ENCODE measurements at regions not wholly inside any gene's neighbourhood (a gene's known extent, or its start where the extent isn't known, plus 50 kb on each side); places are given as distances from the start of the nearest gene placed in this dataset.

- ChIA-PET CTCF (no interaction called here), POLR2A (interaction anchor here (1.0 kb wide), 1 partner anchor 1411 kb away, joined by 3 read pairs; no protein-coding TSS in a partner anchor)
- DNase-seq (ENCODE audit: low read depth, low spot score): no peak
- H3K4me3 ChIP-seq (ENCODE audit: low read depth, low read length): no peak overlapping the region
- TF ChIP-seq, protein P1, sequence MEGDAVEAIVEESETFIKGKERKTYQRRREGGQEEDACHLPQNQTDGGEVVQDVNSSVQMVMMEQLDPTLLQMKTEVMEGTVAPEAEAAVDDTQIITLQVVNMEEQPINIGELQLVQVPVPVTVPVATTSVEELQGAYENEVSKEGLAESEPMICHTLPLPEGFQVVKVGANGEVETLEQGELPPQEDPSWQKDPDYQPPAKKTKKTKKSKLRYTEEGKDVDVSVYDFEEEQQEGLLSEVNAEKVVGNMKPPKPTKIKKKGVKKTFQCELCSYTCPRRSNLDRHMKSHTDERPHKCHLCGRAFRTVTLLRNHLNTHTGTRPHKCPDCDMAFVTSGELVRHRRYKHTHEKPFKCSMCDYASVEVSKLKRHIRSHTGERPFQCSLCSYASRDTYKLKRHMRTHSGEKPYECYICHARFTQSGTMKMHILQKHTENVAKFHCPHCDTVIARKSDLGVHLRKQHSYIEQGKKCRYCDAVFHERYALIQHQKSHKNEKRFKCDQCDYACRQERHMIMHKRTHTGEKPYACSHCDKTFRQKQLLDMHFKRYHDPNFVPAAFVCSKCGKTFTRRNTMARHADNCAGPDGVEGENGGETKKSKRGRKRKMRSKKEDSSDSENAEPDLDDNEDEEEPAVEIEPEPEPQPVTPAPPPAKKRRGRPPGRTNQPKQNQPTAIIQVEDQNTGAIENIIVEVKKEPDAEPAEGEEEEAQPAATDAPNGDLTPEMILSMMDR (IDR thresholded peaks at IDR 0.05; ENCODE audit: insufficient read depth, low read length, missing control alignments): no peak
Observed at GRCh38 chr16:79929260-79929965, 328.9 kb upstream of the MAF start.

GRCh38 chr16:79928142-79928873 lies 327.8 kb upstream of the MAF start:
- TF ChIP-seq, protein P1 (IDR thresholded peaks at IDR 0.05; ENCODE audit: insufficient read depth, low read length, missing control alignments): no peak
- no peak for DNase-seq (ENCODE audit: low read depth, low spot score)
- ChIA-PET CTCF (no interaction called here), POLR2A (no interaction called here)
- H3K4me3 ChIP-seq (ENCODE audit: low read depth, low read length): no peak overlapping the region

GRCh38 chr16:79926451-79927205 lies 326.1 kb upstream of the MAF start:
- ChIA-PET CTCF (no interaction called here), POLR2A (no interaction called here)
- DNase-seq (ENCODE audit: low read depth, low spot score): no peak
- H3K4me3 ChIP-seq (ENCODE audit: low read depth, low read length): no peak overlapping the region
- TF ChIP-seq, protein P1 (IDR thresholded peaks at IDR 0.05; ENCODE audit: insufficient read depth, low read length, missing control alignments): no peak

GRCh38 chr16:79923431-79923830 lies 322.9 kb upstream of the MAF start:
- POLR2A ChIA-PET: no interaction called here
- DNase-seq (ENCODE audit: low read depth, low spot score): no peak
- CTCF ChIA-PET: no interaction called here
- TF ChIP-seq, protein P1 (IDR thresholded peaks at IDR 0.05; ENCODE audit: insufficient read depth, low read length, missing control alignments): no peak
- H3K4me3 ChIP-seq (ENCODE audit: low read depth, low read length): no peak overlapping the region

GRCh38 chr16:79920685-79921084 lies 320.1 kb upstream of the MAF start:
- TF ChIP-seq, protein P1 (IDR thresholded peaks at IDR 0.05; ENCODE audit: insufficient read depth, low read length, missing control alignments): no peak
- H3K4me3 ChIP-seq (ENCODE audit: low read depth, low read length): no peak overlapping the region
- CTCF ChIA-PET: no interaction called here
- DNase-seq (ENCODE audit: low read depth, low spot score): no peak
- POLR2A ChIA-PET: no interaction called here

DNA sequence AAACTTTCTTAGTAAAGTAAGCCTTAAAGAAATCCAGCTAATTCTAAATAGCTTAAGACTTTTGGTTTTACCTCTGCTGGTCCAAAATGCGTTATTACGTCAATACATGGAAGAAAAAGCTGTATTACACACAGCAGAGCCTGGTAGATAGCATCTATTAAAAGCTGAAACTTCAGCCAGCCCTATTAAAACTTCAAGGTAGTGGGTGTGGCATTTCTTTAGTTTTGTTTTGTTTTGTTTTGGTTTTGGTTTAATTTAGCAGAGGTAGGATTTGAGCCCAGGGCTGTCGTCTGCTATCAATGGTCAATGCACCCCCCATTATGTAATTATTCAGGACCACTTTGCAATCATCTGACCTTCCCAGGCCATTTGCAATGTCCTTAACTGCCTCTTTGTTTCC lies 318.4 kb upstream of the MAF start:
- H3K4me3 ChIP-seq (ENCODE audit: low read depth, low read length): no peak overlapping the region
- no peak for DNase-seq (ENCODE audit: low read depth, low spot score)
- POLR2A ChIA-PET: no interaction called here
- CTCF ChIA-PET: no interaction called here
- TF ChIP-seq, protein P1 (IDR thresholded peaks at IDR 0.05; ENCODE audit: insufficient read depth, low read length, missing control alignments): no peak

Measured in AG04449 (cell line).